ENCODE measurements at regions not wholly inside any gene's neighbourhood (a gene's known extent, or its start where the extent isn't known, plus 50 kb on each side); places are given as distances from the start of the nearest gene placed in this dataset.

DNA sequence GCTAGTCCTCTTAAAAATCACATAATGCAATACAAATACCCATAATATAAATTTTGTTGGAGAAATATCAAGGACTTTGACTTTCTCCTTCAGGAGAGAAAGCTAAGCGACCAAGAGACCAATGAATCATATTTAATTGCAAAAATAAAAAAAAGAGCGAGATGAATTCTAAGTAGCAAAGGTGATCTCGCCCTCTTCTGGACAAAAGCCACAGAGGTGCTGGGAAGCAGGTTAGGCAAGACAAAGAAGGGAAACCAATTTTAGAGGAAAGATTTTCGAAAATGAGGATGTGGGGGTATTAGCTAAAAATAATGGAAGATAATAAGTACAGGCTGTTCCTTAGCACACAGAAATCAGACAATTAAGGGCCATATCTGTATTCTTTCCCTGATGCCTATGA is 111.4 kb upstream of the PLAAT1 start:
- H3K36me3 ChIP-seq (ENCODE audit: control insufficient read depth in 4 of 4, insufficient read depth in 4 of 4, low read length in 4 of 4): no peaks in the 10 kb centered on the region
- H3K27ac ChIP-seq (ENCODE audit: low read depth in 1 of 2, low read length in 1 of 2): no peak overlapping the region
- ATAC-seq (ENCODE audit: insufficient read depth, low FRiP score) (no peak), DNase-seq (peak in 1 of 3 donors; percentile 3)
- H3K27me3 ChIP-seq (ENCODE audit: control insufficient read depth in 3 of 3, insufficient read depth in 3 of 3, low read length in 2 of 3): no peaks in the 10 kb centered on the region
- TF ChIP-seq, protein P1, sequence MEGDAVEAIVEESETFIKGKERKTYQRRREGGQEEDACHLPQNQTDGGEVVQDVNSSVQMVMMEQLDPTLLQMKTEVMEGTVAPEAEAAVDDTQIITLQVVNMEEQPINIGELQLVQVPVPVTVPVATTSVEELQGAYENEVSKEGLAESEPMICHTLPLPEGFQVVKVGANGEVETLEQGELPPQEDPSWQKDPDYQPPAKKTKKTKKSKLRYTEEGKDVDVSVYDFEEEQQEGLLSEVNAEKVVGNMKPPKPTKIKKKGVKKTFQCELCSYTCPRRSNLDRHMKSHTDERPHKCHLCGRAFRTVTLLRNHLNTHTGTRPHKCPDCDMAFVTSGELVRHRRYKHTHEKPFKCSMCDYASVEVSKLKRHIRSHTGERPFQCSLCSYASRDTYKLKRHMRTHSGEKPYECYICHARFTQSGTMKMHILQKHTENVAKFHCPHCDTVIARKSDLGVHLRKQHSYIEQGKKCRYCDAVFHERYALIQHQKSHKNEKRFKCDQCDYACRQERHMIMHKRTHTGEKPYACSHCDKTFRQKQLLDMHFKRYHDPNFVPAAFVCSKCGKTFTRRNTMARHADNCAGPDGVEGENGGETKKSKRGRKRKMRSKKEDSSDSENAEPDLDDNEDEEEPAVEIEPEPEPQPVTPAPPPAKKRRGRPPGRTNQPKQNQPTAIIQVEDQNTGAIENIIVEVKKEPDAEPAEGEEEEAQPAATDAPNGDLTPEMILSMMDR (IDR thresholded peaks at IDR 0.05; ENCODE audit: control extremely low read depth, extremely low read depth): no peak
- H3K9me3 ChIP-seq (ENCODE audit: control insufficient read depth in 4 of 4, insufficient read depth in 3 of 4, low read length in 3 of 4): no peaks in the 10 kb centered on the region
- no peak overlapping the region for H3K9ac ChIP-seq (ENCODE audit: insufficient read depth in 1 of 2, low read length in 2 of 2)
- 71 to 75% methylated on average over 4 of the region's 4 CpGs for WGBS, 2 donors
- no peak overlapping the region for H3K4me3 ChIP-seq
- H3K4me1 ChIP-seq (ENCODE audit: control insufficient read depth in 5 of 5, insufficient read depth in 5 of 5, low read length in 5 of 5): peaks cover 0 to 3% (median 0%) of the 10 kb centered on the region in 5 donors

DNA sequence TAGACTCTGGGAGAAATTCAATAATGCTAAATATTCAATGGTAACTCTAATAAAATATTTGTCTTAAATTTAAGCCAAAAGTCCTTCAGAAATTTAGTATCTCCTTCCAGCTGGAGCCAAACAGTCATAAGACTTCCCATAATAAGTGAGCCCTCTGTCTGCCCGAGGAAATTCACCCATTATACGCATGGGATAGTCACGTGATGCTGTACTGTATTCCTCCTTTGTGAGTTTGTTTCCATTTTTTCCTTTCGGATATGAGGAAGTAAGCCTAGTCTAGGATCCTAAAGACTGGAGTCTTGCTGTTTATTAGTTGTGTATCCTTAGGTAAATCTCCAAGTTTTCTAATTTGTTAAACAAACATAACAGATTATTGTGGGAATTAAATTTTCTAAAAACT is 110.4 kb upstream of the PLAAT1 start:
- H3K9ac ChIP-seq (ENCODE audit: insufficient read depth in 1 of 2, low read length in 2 of 2): no peak overlapping the region
- ATAC-seq (ENCODE audit: insufficient read depth, low FRiP score) (no peak), DNase-seq (no peak)
- H3K27ac ChIP-seq (ENCODE audit: low read depth in 1 of 2, low read length in 1 of 2): no peak overlapping the region
- H3K4me3 ChIP-seq: no peak overlapping the region
- H3K4me1 ChIP-seq (ENCODE audit: control insufficient read depth in 5 of 5, insufficient read depth in 5 of 5, low read length in 5 of 5): peaks cover 0 to 4% (median 0%) of the 10 kb centered on the region in 5 donors
- 89 to 97% methylated on average over 4 of the region's 4 CpGs for WGBS, 2 donors
- H3K36me3 ChIP-seq (ENCODE audit: control insufficient read depth in 4 of 4, insufficient read depth in 4 of 4, low read length in 4 of 4): no peaks in the 10 kb centered on the region
- TF ChIP-seq, protein P1 (IDR thresholded peaks at IDR 0.05; ENCODE audit: control extremely low read depth, extremely low read depth): no peak
- no peaks in the 10 kb centered on the region for H3K9me3 ChIP-seq (ENCODE audit: control insufficient read depth in 4 of 4, insufficient read depth in 3 of 4, low read length in 3 of 4)
- H3K27me3 ChIP-seq (ENCODE audit: control insufficient read depth in 3 of 3, insufficient read depth in 3 of 3, low read length in 2 of 3): no peaks in the 10 kb centered on the region

DNA sequence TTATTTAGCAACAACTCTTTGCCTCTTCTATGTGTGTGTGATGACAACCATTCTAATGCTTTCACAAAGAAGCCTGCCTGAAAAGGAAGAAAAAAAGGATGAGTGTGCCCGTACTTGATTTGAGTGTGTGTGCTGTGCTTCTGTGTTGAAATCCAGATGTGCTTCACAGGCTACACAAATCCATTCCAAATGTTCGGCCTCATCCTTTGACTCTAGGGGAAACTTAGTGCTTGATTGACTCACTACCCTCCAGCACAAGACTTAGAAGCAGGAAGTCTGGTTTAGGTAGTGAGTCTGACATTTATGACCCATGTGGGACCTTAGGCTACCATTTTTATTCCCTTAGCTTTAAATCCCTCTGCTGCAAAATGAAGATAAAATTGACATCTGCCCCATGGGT is 108.8 kb upstream of the PLAAT1 start:
- Histone ChIP-seq H3K9ac (ENCODE audit: insufficient read depth in 1 of 2, low read length in 2 of 2) (no peak overlapping the region), H3K27ac (ENCODE audit: low read depth in 1 of 2, low read length in 1 of 2) (no peak overlapping the region), H3K4me1 (ENCODE audit: control insufficient read depth in 5 of 5, insufficient read depth in 5 of 5, low read length in 5 of 5) (peaks cover 0 to 4% (median 0%) of the 10 kb centered on the region in 5 donors), H3K4me3 (no peak overlapping the region), H3K36me3 (ENCODE audit: control insufficient read depth in 4 of 4, insufficient read depth in 4 of 4, low read length in 4 of 4) (no peaks in the 10 kb centered on the region), H3K27me3 (ENCODE audit: control insufficient read depth in 3 of 3, insufficient read depth in 3 of 3, low read length in 2 of 3) (no peaks in the 10 kb centered on the region), H3K9me3 (ENCODE audit: control insufficient read depth in 4 of 4, insufficient read depth in 3 of 4, low read length in 3 of 4) (no peaks in the 10 kb centered on the region)
- TF ChIP-seq, protein P1 (IDR thresholded peaks at IDR 0.05; ENCODE audit: control extremely low read depth, extremely low read depth): no peak
- DNase-seq (no peak), ATAC-seq (ENCODE audit: insufficient read depth, low FRiP score) (no peak)
- 57 to 64% methylated on average over 2 of the region's 2 CpGs for WGBS, 2 donors

DNA sequence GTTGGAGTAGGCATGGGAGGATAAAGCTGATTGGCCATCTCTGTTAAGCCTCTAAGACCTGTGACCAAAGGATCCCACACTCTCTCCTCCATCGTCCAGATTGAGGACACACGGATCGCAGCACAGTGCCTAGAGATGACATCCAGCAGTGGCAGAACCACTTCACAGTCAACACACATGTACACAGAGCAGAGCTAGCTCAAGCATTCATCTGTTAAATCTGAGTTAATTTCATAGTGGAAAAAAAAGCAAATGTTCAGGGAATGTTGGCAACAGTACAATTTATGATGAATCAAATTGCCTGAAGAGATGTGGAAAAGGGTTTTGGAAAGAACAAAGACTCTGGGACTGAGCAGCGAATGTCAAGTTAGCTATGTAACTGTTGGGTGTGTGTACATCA is 108.1 kb upstream of the PLAAT1 start:
- 81 to 87% methylated on average over 4 of the region's 4 CpGs for WGBS, 2 donors
- TF ChIP-seq, protein P1 (IDR thresholded peaks at IDR 0.05; ENCODE audit: control extremely low read depth, extremely low read depth): no peak
- no peaks in the 10 kb centered on the region for H3K27me3 ChIP-seq (ENCODE audit: control insufficient read depth in 3 of 3, insufficient read depth in 3 of 3, low read length in 2 of 3)
- DNase-seq (peak in 2 of 3 donors; percentile 17 to 18), ATAC-seq (ENCODE audit: insufficient read depth, low FRiP score) (no peak)
- no peak overlapping the region for H3K4me3 ChIP-seq
- peaks cover 0 to 4% (median 0%) of the 10 kb centered on the region in 5 donors for H3K4me1 ChIP-seq (ENCODE audit: control insufficient read depth in 5 of 5, insufficient read depth in 5 of 5, low read length in 5 of 5)
- H3K9me3 ChIP-seq (ENCODE audit: control insufficient read depth in 4 of 4, insufficient read depth in 3 of 4, low read length in 3 of 4): no peaks in the 10 kb centered on the region
- no peaks in the 10 kb centered on the region for H3K36me3 ChIP-seq (ENCODE audit: control insufficient read depth in 4 of 4, insufficient read depth in 4 of 4, low read length in 4 of 4)
- no peak overlapping the region for H3K27ac ChIP-seq (ENCODE audit: low read depth in 1 of 2, low read length in 1 of 2)
- no peak overlapping the region for H3K9ac ChIP-seq (ENCODE audit: insufficient read depth in 1 of 2, low read length in 2 of 2)
